Ovary (tissue), 3 donors: ENCODE measurements at regions not wholly inside any gene's neighbourhood (a gene's known extent, or its start where the extent isn't known, plus 50 kb on each side); places are given as distances from the start of the nearest gene placed in this dataset.

Experiments used
- CTCF ChIP-seq, 3 donors: fragments of 450-650 bp in 2 of 3; fragments of 200-600 bp in 1 of 3; IDR thresholded peaks; one replicate each; pipeline versions ENCODE4 v1.5.1 to v1.8.0; 2016 to 2022; ENCODE audit warnings: antibody characterized with exemption in 3 of 3, mild to moderate bottlenecking in 1 of 3
- EP300 ChIP-seq: sonication (generic); formaldehyde crosslinking; IDR thresholded peaks from one replicate; pipeline ENCODE4 v1.6.1; 2017; ENCODE audit warnings: antibody characterized with exemption
- POLR2A ChIP-seq: fragments of 450-650 bp; IDR thresholded peaks from one replicate; pipeline ENCODE4 v1.6.1; 2017; ENCODE audit warnings: antibody characterized with exemption, mild to moderate bottlenecking, moderate library complexity
- donor health status: DM: no; HTN: no; CAD: no.

- TF ChIP-seq CTCF (IDR thresholded peaks at IDR 0.05) (no peak), POLR2A (no peak), EP300 (no peak)
Measured at GRCh38 chr12:92276276-92276675, 130.6 kb upstream of the BTG1 start.
